NCI-H2081 treated with DMSO at 0.1 percent for 48 hours (cell line): ENCODE measurements at regions not wholly inside any gene's neighbourhood (a gene's known extent, or its start where the extent isn't known, plus 50 kb on each side); places are given as distances from the start of the nearest gene placed in this dataset.
"Not testable (repeated sequence)": the region's sequence is repeated elsewhere in the genome, so short reads cannot be mapped to it uniquely, and the experiment has no call there.

Experiments
- DNase-seq: peaks from one replicate; lab custom pipeline; 2025; lab: John Stamatoyannopoulos, UW

GRCh38 chr5:97544240-97544639 is 361.2 kb upstream of the RIOK2 start:
- no peak for DNase-seq

GRCh38 chr5:97544678-97545077 is 361.6 kb upstream of the RIOK2 start:
- DNase-seq, result no peak

- DNase-seq, result no peak
These were observed 362.4 kb upstream of the RIOK2 start for GRCh38 chr5:97545446-97545845.

- no peak for DNase-seq
These were observed 363.0 kb upstream of the RIOK2 start for GRCh38 chr5:97545886-97546535.

- no peak for DNase-seq
These were observed 364.4 kb upstream of the RIOK2 start for GRCh38 chr5:97547430-97547829.

GRCh38 chr5:97547999-97548738 is 365.1 kb upstream of the RIOK2 start:
- no peak for DNase-seq

- no peak for DNase-seq
These were observed 365.7 kb upstream of the RIOK2 start for GRCh38 chr5:97548739-97549080.

- no peak for DNase-seq
These were observed 366.4 kb upstream of the RIOK2 start for GRCh38 chr5:97549496-97549895.

GRCh38 chr5:97550164-97550563 is 367.1 kb upstream of the RIOK2 start:
- DNase-seq, result no peak

- DNase-seq, result no peak
These were observed 367.8 kb upstream of the RIOK2 start for GRCh38 chr5:97550818-97551217.

- no peak for DNase-seq
These were observed 370.8 kb upstream of the RIOK2 start for GRCh38 chr5:97553604-97554452.

GRCh38 chr5:97554977-97555643 is 372.1 kb upstream of the RIOK2 start:
- DNase-seq, result no peak

GRCh38 chr5:97555644-97555981 is 372.6 kb upstream of the RIOK2 start:
- DNase-seq, result no peak

GRCh38 chr5:97559827-97560598 is 377.0 kb upstream of the RIOK2 start:
- no peak for DNase-seq

- DNase-seq, result no peak
These were observed 377.5 kb upstream of the RIOK2 start for GRCh38 chr5:97560599-97560993.

GRCh38 chr5:97563050-97563657 is 380.1 kb upstream of the RIOK2 start:
- no peak for DNase-seq

GRCh38 chr5:97568382-97568781 is 385.3 kb upstream of the RIOK2 start:
- no peak for DNase-seq

- no peak for DNase-seq
These were observed 387.2 kb upstream of the RIOK2 start for GRCh38 chr5:97570242-97570641.

GRCh38 chr5:97575322-97575721 is 392.3 kb upstream of the RIOK2 start:
- DNase-seq, result no peak

GRCh38 chr5:97576956-97577355 is 393.9 kb upstream of the RIOK2 start:
- no peak for DNase-seq

- not testable (repeated sequence) for DNase-seq
These were observed 396.9 kb upstream of the RIOK2 start for GRCh38 chr5:97579977-97580376.
